A673 (cell line): ENCODE measurements at regions not wholly inside any gene's neighbourhood (a gene's known extent, or its start where the extent isn't known, plus 50 kb on each side); places are given as distances from the start of the nearest gene placed in this dataset.

Experiments used
- EZH2 ChIP-seq: fragments of 200-600 bp; sonication (generic); IDR thresholded peaks from 2 replicates; pipeline ENCODE4 v1.6.1; 2017; ENCODE audit warnings: borderline replicate concordance, low read depth, mild to moderate bottlenecking, mixed read lengths, antibody characterized with exemption, low read length; ENCODE audit not compliant: poor library complexity, severe bottlenecking
- TF ChIP-seq, protein P1 (sequence below): fragments of 300-800, 200-600 bp; sonication (generic); conservative IDR thresholded peaks from 2 replicates; pipeline ENCODE4 v1.5.1; 2017; ENCODE audit warnings: low read depth, mild to moderate bottlenecking, antibody characterized with exemption, low read length, moderate library complexity, mixed read lengths

GRCh38 chr10:123613346-123613850 is 52.8 kb upstream of the GPR26 start:
- TF ChIP-seq, protein P1, sequence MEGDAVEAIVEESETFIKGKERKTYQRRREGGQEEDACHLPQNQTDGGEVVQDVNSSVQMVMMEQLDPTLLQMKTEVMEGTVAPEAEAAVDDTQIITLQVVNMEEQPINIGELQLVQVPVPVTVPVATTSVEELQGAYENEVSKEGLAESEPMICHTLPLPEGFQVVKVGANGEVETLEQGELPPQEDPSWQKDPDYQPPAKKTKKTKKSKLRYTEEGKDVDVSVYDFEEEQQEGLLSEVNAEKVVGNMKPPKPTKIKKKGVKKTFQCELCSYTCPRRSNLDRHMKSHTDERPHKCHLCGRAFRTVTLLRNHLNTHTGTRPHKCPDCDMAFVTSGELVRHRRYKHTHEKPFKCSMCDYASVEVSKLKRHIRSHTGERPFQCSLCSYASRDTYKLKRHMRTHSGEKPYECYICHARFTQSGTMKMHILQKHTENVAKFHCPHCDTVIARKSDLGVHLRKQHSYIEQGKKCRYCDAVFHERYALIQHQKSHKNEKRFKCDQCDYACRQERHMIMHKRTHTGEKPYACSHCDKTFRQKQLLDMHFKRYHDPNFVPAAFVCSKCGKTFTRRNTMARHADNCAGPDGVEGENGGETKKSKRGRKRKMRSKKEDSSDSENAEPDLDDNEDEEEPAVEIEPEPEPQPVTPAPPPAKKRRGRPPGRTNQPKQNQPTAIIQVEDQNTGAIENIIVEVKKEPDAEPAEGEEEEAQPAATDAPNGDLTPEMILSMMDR, result no peak
- TF ChIP-seq EZH2, result no peak
